Activated naive CD4-positive, alpha-beta T cell treated with anti-CD3 and anti-CD28 coated beads, Interleukin-2, amount 10 ng/mL, durations not matched to agents 7 days and 5 days (primary cell): ENCODE measurements at regions not wholly inside any gene's neighbourhood (a gene's known extent, or its start where the extent isn't known, plus 50 kb on each side); places are given as distances from the start of the nearest gene placed in this dataset.
"Not testable (repeated sequence)": the region's sequence is repeated elsewhere in the genome, so short reads cannot be mapped to it uniquely, and the experiment has no call there.

Experiments used
- CTCF ChIA-PET: fragments of 350-600 bp; sonication (Branson Sonifier 250); formaldehyde crosslinking; loops from one replicate; lab custom pipeline; 2021; ENCODE audit warnings: antibody characterized with exemption; lab: Charles Lee
- DNase-seq: peaks from one replicate; pipeline ENCODE4 v3.0.0-alpha.2; 2020
- H3K27ac Mint-ChIP-seq: one replicate; pipeline ENCODE4 v1.8.0; 2021; ENCODE audit warnings: mild to moderate bottlenecking, moderate library complexity, mixed read lengths
- H3K27me3 Mint-ChIP-seq: one replicate; pipeline ENCODE4 v1.8.0; 2021; ENCODE audit warnings: mild to moderate bottlenecking, mixed read lengths
- H3K36me3 Mint-ChIP-seq: one replicate; pipeline ENCODE4 v1.8.0; 2021; ENCODE audit warnings: mixed read lengths
- H3K4me1 Mint-ChIP-seq: one replicate; pipeline ENCODE4 v1.8.0; 2021; ENCODE audit warnings: mixed read lengths
- H3K4me3 Mint-ChIP-seq: one replicate; pipeline ENCODE4 v1.8.0; 2021; ENCODE audit warnings: mild to moderate bottlenecking, moderate library complexity, mixed read lengths
- H3K9me3 Mint-ChIP-seq: one replicate; pipeline ENCODE4 v1.8.0; 2021; ENCODE audit warnings: mixed read lengths

- Mint-ChIP-seq H3K36me3 (no peaks in the 10 kb centered on the region), H3K27ac (no peak overlapping the region), H3K4me1 (no peaks in the 10 kb centered on the region), H3K4me3 (no peak overlapping the region), H3K27me3 (peaks cover 12% of the 10 kb centered on the region), H3K9me3 (peaks cover 8% of the 10 kb centered on the region)
- DNase-seq: no peak
- CTCF ChIA-PET: no interaction called here
Measured at GRCh38 chr13:30058429-30058828, 208.0 kb upstream of the UBL3 start.

DNA sequence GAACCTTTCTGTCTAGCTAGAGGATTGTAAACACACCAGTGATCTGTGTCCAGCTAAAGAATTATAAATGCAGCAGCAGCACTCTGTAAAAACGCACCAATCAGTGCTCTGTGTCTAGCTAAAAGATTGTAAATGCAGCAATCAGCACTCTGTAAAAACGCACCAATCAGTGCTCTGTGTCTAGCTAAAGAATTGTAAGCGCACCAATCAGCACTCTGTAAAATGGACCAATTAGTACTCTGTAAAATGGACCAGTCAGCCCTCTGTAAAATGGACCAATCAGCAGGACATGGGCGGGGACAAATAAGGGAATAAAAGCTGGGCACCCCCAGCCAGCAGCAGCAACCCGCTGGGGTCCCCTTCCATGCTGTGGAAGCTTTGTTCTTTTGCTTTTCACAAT lies 204.1 kb upstream of the UBL3 start:
- H3K9me3 Mint-ChIP-seq, H3K4me1 Mint-ChIP-seq, CTCF ChIA-PET, DNase-seq, H3K27me3 Mint-ChIP-seq, H3K4me3 Mint-ChIP-seq, H3K27ac Mint-ChIP-seq, H3K36me3 Mint-ChIP-seq: not testable (repeated sequence)

DNA sequence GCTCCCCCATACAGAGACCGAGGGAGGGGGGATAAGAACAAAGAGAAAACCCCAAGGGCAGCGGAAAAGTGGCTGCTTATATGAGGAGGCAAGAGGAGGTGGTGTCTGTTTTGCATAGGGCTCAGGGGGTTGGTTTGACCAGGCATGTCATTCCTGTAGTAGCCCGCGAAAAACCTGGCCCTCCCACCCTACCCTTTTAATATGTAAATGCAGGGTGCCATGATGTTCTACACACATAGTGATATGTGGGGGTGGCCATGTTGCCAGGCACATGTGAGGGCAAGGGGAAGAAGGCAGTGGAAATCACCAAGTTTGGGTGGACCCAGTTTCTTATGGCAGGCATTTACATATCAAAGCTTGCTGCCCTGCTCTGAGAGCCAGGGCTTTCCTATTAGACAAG lies 203.5 kb upstream of the UBL3 start:
- Mint-ChIP-seq H3K9me3 (peaks cover 2% of the 10 kb centered on the region), H3K27ac (no peak overlapping the region), H3K4me1 (peaks cover 4% of the 10 kb centered on the region), H3K36me3 (no peaks in the 10 kb centered on the region), H3K27me3 (peaks cover 4% of the 10 kb centered on the region), H3K4me3 (no peak overlapping the region)
- CTCF ChIA-PET: no interaction called here
- DNase-seq: no peak

GRCh38 chr13:30052120-30052519 lies 201.7 kb upstream of the UBL3 start:
- CTCF ChIA-PET: no interaction called here
- H3K4me1 Mint-ChIP-seq: peaks cover 12% of the 10 kb centered on the region
- H3K9me3 Mint-ChIP-seq: no peaks in the 10 kb centered on the region
- no peak overlapping the region for H3K4me3 Mint-ChIP-seq
- H3K36me3 Mint-ChIP-seq: no peaks in the 10 kb centered on the region
- DNase-seq: no peak
- H3K27ac Mint-ChIP-seq: no peak overlapping the region
- H3K27me3 Mint-ChIP-seq: peaks cover 4% of the 10 kb centered on the region

- no peaks in the 10 kb centered on the region for H3K27me3 Mint-ChIP-seq
- H3K4me1 Mint-ChIP-seq: peaks cover 14% of the 10 kb centered on the region
- no peak overlapping the region for H3K27ac Mint-ChIP-seq
- DNase-seq: no peak
- H3K9me3 Mint-ChIP-seq: no peaks in the 10 kb centered on the region
- CTCF ChIA-PET: no interaction called here
- H3K36me3 Mint-ChIP-seq: no peaks in the 10 kb centered on the region
- no peak overlapping the region for H3K4me3 Mint-ChIP-seq
Measured at GRCh38 chr13:30051531-30052060, 201.2 kb upstream of the UBL3 start.

- H3K4me3 Mint-ChIP-seq: no peak overlapping the region
- CTCF ChIA-PET: no interaction called here
- no peaks in the 10 kb centered on the region for H3K9me3 Mint-ChIP-seq
- no peak overlapping the region for H3K27ac Mint-ChIP-seq
- H3K36me3 Mint-ChIP-seq: no peaks in the 10 kb centered on the region
- peaks cover 14% of the 10 kb centered on the region for H3K4me1 Mint-ChIP-seq
- no peak for DNase-seq
- no peaks in the 10 kb centered on the region for H3K27me3 Mint-ChIP-seq
Measured at GRCh38 chr13:30049692-30050091, 199.3 kb upstream of the UBL3 start.

GRCh38 chr13:30047154-30047874 lies 196.9 kb upstream of the UBL3 start:
- DNase-seq: no peak
- peaks cover 14% of the 10 kb centered on the region for H3K4me1 Mint-ChIP-seq
- no peak overlapping the region for H3K4me3 Mint-ChIP-seq
- no peaks in the 10 kb centered on the region for H3K36me3 Mint-ChIP-seq
- H3K27ac Mint-ChIP-seq: no peak overlapping the region
- no peaks in the 10 kb centered on the region for H3K27me3 Mint-ChIP-seq
- CTCF ChIA-PET: interaction anchor here (0.8 to 1.5 kb wide), 4 partner anchors 67 to 277 kb away, joined by 3 to 6 read pairs (median 4); no protein-coding TSS in a partner anchor
- H3K9me3 Mint-ChIP-seq: no peaks in the 10 kb centered on the region

- DNase-seq: no peak
- Mint-ChIP-seq H3K4me1 (peaks cover 10% of the 10 kb centered on the region), H3K27ac (no peak overlapping the region)
Measured at GRCh38 chr13:30045916-30046704, 195.7 kb upstream of the UBL3 start.

GRCh38 chr13:30044932-30045331 lies 194.5 kb upstream of the UBL3 start:
- no peak overlapping the region for H3K27ac Mint-ChIP-seq
- CTCF ChIA-PET: no interaction called here
- DNase-seq: no peak

More at GRCh38 chr13:30045916-30046704, 195.7 kb upstream of the UBL3 start:
- Mint-ChIP-seq H3K4me3 (no peak overlapping the region), H3K27me3 (no peaks in the 10 kb centered on the region), H3K36me3 (no peaks in the 10 kb centered on the region), H3K9me3 (no peaks in the 10 kb centered on the region)
- CTCF ChIA-PET: interaction anchor here (1.4 kb wide), 1 partner anchor 69 kb away, joined by 6 read pairs; no protein-coding TSS in a partner anchor

DNA sequence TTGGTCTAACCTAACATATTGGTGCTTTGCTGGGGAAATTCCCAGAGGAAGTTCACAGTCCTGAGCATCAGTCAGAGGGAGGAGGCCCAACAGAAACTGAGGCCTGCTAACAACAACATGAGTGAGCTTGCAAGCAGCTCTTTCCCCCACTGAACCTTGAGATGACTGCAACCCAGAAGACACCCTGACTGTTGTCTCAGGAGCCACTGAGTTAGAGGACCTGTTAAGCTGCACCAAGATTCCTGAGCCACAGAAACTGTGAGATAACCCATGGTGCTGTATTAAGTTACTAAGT lies 193.2 kb upstream of the UBL3 start:
- Mint-ChIP-seq H3K27me3 (peaks cover 20% of the 10 kb centered on the region), H3K4me1 (peaks cover 10% of the 10 kb centered on the region), H3K9me3 (no peaks in the 10 kb centered on the region), H3K27ac (no peak overlapping the region), H3K4me3 (no peak overlapping the region), H3K36me3 (no peaks in the 10 kb centered on the region)
- CTCF ChIA-PET: no interaction called here
- DNase-seq: no peak

More at GRCh38 chr13:30044932-30045331, 194.5 kb upstream of the UBL3 start:
- Mint-ChIP-seq H3K27me3 (peaks cover 10% of the 10 kb centered on the region), H3K36me3 (no peaks in the 10 kb centered on the region), H3K4me1 (peaks cover 10% of the 10 kb centered on the region), H3K4me3 (no peak overlapping the region), H3K9me3 (no peaks in the 10 kb centered on the region)

GRCh38 chr13:30042891-30043630 lies 192.6 kb upstream of the UBL3 start:
- Mint-ChIP-seq H3K27ac (no peak overlapping the region), H3K9me3 (no peaks in the 10 kb centered on the region), H3K4me3 (no peak overlapping the region), H3K36me3 (no peaks in the 10 kb centered on the region), H3K4me1 (peaks cover 10% of the 10 kb centered on the region), H3K27me3 (peaks cover 25% of the 10 kb centered on the region)
- DNase-seq: no peak
- CTCF ChIA-PET: no interaction called here

DNA sequence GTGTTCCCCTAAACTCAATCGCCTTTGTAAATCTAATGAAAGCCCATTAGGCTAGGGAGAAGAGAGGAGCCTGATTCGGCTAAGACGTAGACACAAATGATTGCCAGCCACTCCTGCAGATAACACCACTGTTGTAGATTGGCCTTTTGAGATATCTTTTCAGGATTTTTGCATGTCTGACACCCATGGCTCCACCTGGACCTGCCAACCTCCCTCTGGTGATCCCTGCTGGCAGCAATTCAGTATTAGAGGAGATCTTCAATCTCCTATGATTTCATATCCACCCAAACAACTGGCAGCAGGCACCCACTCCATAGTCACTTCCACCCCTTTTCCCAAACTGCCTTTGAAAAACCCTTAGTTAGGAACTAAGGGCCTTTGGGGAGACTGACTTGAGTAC lies 191.9 kb upstream of the UBL3 start:
- CTCF ChIA-PET: no interaction called here

DNA sequence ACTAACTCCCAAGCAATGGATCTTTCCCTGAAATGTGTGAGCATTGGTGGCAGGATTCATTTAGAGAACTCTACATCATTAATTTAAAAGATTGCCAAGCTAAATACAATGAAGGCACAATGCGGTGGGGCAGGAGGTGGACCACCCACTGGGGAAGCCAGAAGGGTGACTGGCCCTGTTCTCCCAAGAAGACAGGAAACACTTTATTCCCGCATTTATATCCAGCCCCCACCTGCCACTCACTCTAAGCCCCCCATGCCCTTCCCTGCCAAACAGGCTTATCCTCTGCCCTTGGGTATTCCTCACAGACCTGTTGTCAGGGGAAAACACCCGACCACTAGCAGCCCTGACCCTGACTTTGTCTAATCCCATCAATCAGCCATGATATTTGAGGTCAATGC lies 189.1 kb upstream of the UBL3 start:
- Mint-ChIP-seq H3K27ac (no peak overlapping the region), H3K4me1 (no peaks in the 10 kb centered on the region), H3K27me3 (peaks cover 45% of the 10 kb centered on the region), H3K9me3 (no peaks in the 10 kb centered on the region), H3K36me3 (no peaks in the 10 kb centered on the region), H3K4me3 (no peak overlapping the region)
- CTCF ChIA-PET: interaction anchor here (0.6 kb wide), 1 partner anchor 232 kb away, joined by 3 read pairs; no protein-coding TSS in a partner anchor
- DNase-seq: no peak

More for the DNA sequence above, 191.9 kb upstream of the UBL3 start:
- Mint-ChIP-seq H3K4me1 (peaks cover 4% of the 10 kb centered on the region), H3K36me3 (no peaks in the 10 kb centered on the region), H3K4me3 (no peak overlapping the region), H3K9me3 (no peaks in the 10 kb centered on the region), H3K27ac (no peak overlapping the region), H3K27me3 (peaks cover 28% of the 10 kb centered on the region)
- DNase-seq: no peak

- CTCF ChIA-PET: no interaction called here
- no peaks in the 10 kb centered on the region for H3K4me1 Mint-ChIP-seq
- no peaks in the 10 kb centered on the region for H3K9me3 Mint-ChIP-seq
- no peak overlapping the region for H3K27ac Mint-ChIP-seq
- no peak for DNase-seq
- peaks cover 45% of the 10 kb centered on the region for H3K27me3 Mint-ChIP-seq
- no peak overlapping the region for H3K4me3 Mint-ChIP-seq
- no peaks in the 10 kb centered on the region for H3K36me3 Mint-ChIP-seq
Measured at GRCh38 chr13:30038884-30039283, 188.5 kb upstream of the UBL3 start.
